AG09309 (cell line): ENCODE measurements at regions not wholly inside any gene's neighbourhood (a gene's known extent, or its start where the extent isn't known, plus 50 kb on each side); places are given as distances from the start of the nearest gene placed in this dataset.

ENCODE experiments used
- DNase-seq: peaks from one replicate; pipeline ENCODE4 v3.0.0-alpha.2; 2010; ENCODE audit warnings: low read depth
- H3K4me3 ChIP-seq: 2 replicates; pipeline ENCODE4 v1.5.1; 2011; ENCODE audit warnings: mild to moderate bottlenecking, low read depth, low read length, moderate library complexity; ENCODE audit not compliant: control insufficient read depth
- CTCF ChIP-seq: IDR thresholded peaks from 2 replicates; pipeline ENCODE4 v1.5.1; 2011; ENCODE audit warnings: mild to moderate bottlenecking, low read depth, low read length, inconsistent platforms; ENCODE audit not compliant: insufficient read depth, control insufficient read depth; ENCODE audit errors: missing control alignments

- H3K4me3 ChIP-seq = no peak overlapping the region
- no peak for TF ChIP-seq CTCF
- no peak for DNase-seq
Observed at GRCh38 chr9:81416476-81417298, 272.7 kb downstream of the TLE1 start.

- no peak for TF ChIP-seq CTCF
- no peak overlapping the region for H3K4me3 ChIP-seq
- no peak for DNase-seq
Observed at GRCh38 chr9:81414836-81415235, 274.5 kb downstream of the TLE1 start.

GRCh38 chr9:81411961-81412360, 277.4 kb downstream of the TLE1 start:
- no peak for TF ChIP-seq CTCF
- no peak for DNase-seq

GRCh38 chr9:81410201-81410600, 279.1 kb downstream of the TLE1 start:
- TF ChIP-seq CTCF = peak; percentile 4
- no peak for DNase-seq

More at GRCh38 chr9:81411961-81412360, 277.4 kb downstream of the TLE1 start:
- no peak overlapping the region for H3K4me3 ChIP-seq

GRCh38 chr9:81408951-81409350, 280.4 kb downstream of the TLE1 start:
- no peak for TF ChIP-seq CTCF
- H3K4me3 ChIP-seq = no peak overlapping the region
- no peak for DNase-seq

More at GRCh38 chr9:81410201-81410600, 279.1 kb downstream of the TLE1 start:
- H3K4me3 ChIP-seq = peak overlapping the region; percentile 19

- H3K4me3 ChIP-seq = no peak overlapping the region
- no peak for DNase-seq
- no peak for TF ChIP-seq CTCF
Observed at GRCh38 chr9:81404931-81405598, 284.3 kb downstream of the TLE1 start.
